Astrocyte (in vitro differentiated cells and primary cell): ENCODE measurements at regions not wholly inside any gene's neighbourhood (a gene's known extent, or its start where the extent isn't known, plus 50 kb on each side); places are given as distances from the start of the nearest gene placed in this dataset.

Experiments used
- DNase-seq: peaks from one replicate; pipeline ENCODE4 v3.0.0-alpha.2; 2010; ENCODE audit warnings: low read depth
- FAIRE-seq: peaks from 2 replicates; lab custom pipeline; 2011; peaks lifted over from hg19 to GRCh38; lab: Jason Lieb, UNC
- H2AFZ ChIP-seq: 2 replicates; pipeline ENCODE4 v1.6.0; 2012; ENCODE audit warnings: low read depth, low read length, inconsistent platforms
- H3K27ac ChIP-seq: 2 replicates; pipeline ENCODE4 v1.5.1; 2011; ENCODE audit warnings: low read depth, low read length, inconsistent platforms
- H3K27me3 ChIP-seq: 2 replicates; pipeline ENCODE4 v1.6.0; 2011; ENCODE audit warnings: low read length, inconsistent platforms; ENCODE audit not compliant: insufficient read depth
- H3K36me3 ChIP-seq: 2 replicates; pipeline ENCODE4 v1.5.1; 2011; ENCODE audit warnings: low read length, inconsistent platforms; ENCODE audit not compliant: insufficient read depth
- H3K4me1 ChIP-seq: 2 replicates; pipeline ENCODE4 v1.5.1; 2011; ENCODE audit warnings: low read length, inconsistent platforms; ENCODE audit not compliant: insufficient read depth
- H3K4me2 ChIP-seq: 2 replicates; pipeline ENCODE4 v1.6.0; 2012; ENCODE audit warnings: low read length, inconsistent platforms
- H3K4me3 ChIP-seq: 2 replicates; pipeline ENCODE4 v1.5.1; 2011; ENCODE audit warnings: low read depth, mild to moderate bottlenecking, low read length, inconsistent platforms; ENCODE audit not compliant: insufficient read depth
- H3K79me2 ChIP-seq: 2 replicates; pipeline ENCODE4 v1.6.0; 2012; ENCODE audit warnings: mild to moderate bottlenecking, low read length, inconsistent platforms; ENCODE audit not compliant: insufficient read depth
- H3K9ac ChIP-seq: 2 replicates; pipeline ENCODE4 v1.6.0; 2012; ENCODE audit warnings: mild to moderate bottlenecking, low read length, inconsistent platforms
- H3K9me3 ChIP-seq: 2 replicates; pipeline ENCODE4 v1.5.1; 2012; ENCODE audit warnings: low read depth, mild to moderate bottlenecking, low read length, inconsistent platforms; ENCODE audit not compliant: insufficient read depth
- H4K20me1 ChIP-seq: 2 replicates; pipeline ENCODE4 v1.6.0; 2012; ENCODE audit warnings: low read length, inconsistent platforms; ENCODE audit not compliant: insufficient read depth
- H3K27ac Mint-ChIP-seq: one replicate; pipeline ENCODE4 v1.8.0; 2021; ENCODE audit warnings: mild to moderate bottlenecking, mixed read lengths; ENCODE audit not compliant: unreplicated experiment
- H3K27me3 Mint-ChIP-seq: one replicate; pipeline ENCODE4 v1.8.0; 2021; ENCODE audit warnings: low read depth, mixed read lengths; ENCODE audit not compliant: unreplicated experiment
- H3K36me3 Mint-ChIP-seq: one replicate; pipeline ENCODE4 v1.8.0; 2021; ENCODE audit warnings: low read depth, mixed read lengths; ENCODE audit not compliant: unreplicated experiment
- H3K4me1 Mint-ChIP-seq: one replicate; pipeline ENCODE4 v1.8.0; 2021; ENCODE audit warnings: low read depth, mixed read lengths; ENCODE audit not compliant: unreplicated experiment
- H3K4me3 Mint-ChIP-seq: one replicate; pipeline ENCODE4 v1.8.0; 2021; ENCODE audit warnings: mild to moderate bottlenecking, moderate library complexity, mixed read lengths; ENCODE audit not compliant: unreplicated experiment
- H3K9me3 Mint-ChIP-seq: one replicate; pipeline ENCODE4 v1.8.0; 2021; ENCODE audit warnings: mild to moderate bottlenecking, mixed read lengths; ENCODE audit not compliant: unreplicated experiment
- EZH2 ChIP-seq: IDR thresholded peaks from 2 replicates; pipeline ENCODE4 v1.6.1; 2012; ENCODE audit warnings: mild to moderate bottlenecking, low read length, inconsistent platforms; ENCODE audit not compliant: insufficient read depth
- TF ChIP-seq, protein P1 (sequence below): IDR thresholded peaks from 2 replicates; pipeline ENCODE4 v1.5.1; 2011; ENCODE audit warnings: low read depth, mild to moderate bottlenecking, inconsistent platforms, low read length, moderate library complexity; ENCODE audit not compliant: insufficient read depth

DNA sequence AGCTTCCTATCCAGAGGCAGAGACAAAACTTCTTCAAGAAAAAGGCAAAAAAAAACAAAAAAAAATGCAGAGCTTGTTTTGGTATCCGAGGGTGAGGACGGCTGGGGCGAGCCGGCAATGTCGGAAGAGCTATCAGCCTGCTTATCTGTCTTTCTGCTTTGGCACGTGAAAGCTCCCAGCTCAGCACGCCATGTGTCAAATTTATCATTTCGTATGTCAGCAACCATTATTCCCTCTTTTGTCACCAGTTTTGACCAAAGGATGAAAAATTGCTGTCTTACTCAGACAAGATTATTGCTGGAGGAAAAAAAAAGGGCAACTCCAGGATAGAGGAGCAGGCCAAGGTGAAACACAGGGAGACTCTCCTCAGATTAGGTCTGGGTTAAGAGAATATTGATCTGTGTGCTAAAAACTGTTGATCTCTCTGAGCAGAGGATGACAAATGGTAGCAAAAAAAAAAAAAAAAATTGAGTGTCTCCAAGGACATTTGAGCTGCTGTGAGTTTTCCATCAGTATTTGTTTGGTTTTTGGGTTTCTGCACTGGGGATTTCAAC is 532.0 kb upstream of the POU3F3 start:
- no peaks in the 10 kb centered on the region for H4K20me1 ChIP-seq
- FAIRE-seq: no peak
- Mint-ChIP-seq H3K36me3 (no peaks in the 10 kb centered on the region), H3K27ac (no peak overlapping the region), H3K4me1 (peaks cover 13% of the 10 kb centered on the region), H3K4me3 (no peak overlapping the region), H3K9me3 (no peaks in the 10 kb centered on the region), H3K27me3 (peaks cover 3% of the 10 kb centered on the region)
- TF ChIP-seq, protein P1, sequence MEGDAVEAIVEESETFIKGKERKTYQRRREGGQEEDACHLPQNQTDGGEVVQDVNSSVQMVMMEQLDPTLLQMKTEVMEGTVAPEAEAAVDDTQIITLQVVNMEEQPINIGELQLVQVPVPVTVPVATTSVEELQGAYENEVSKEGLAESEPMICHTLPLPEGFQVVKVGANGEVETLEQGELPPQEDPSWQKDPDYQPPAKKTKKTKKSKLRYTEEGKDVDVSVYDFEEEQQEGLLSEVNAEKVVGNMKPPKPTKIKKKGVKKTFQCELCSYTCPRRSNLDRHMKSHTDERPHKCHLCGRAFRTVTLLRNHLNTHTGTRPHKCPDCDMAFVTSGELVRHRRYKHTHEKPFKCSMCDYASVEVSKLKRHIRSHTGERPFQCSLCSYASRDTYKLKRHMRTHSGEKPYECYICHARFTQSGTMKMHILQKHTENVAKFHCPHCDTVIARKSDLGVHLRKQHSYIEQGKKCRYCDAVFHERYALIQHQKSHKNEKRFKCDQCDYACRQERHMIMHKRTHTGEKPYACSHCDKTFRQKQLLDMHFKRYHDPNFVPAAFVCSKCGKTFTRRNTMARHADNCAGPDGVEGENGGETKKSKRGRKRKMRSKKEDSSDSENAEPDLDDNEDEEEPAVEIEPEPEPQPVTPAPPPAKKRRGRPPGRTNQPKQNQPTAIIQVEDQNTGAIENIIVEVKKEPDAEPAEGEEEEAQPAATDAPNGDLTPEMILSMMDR: no peak
- TF ChIP-seq EZH2: no peak
- no peaks in the 10 kb centered on the region for H3K4me1 ChIP-seq
- H3K9ac ChIP-seq: no peak overlapping the region
- H3K27me3 ChIP-seq: peaks cover 2% of the 10 kb centered on the region
- no peak overlapping the region for H3K27ac ChIP-seq
- no peak overlapping the region for H2AFZ ChIP-seq
- H3K4me2 ChIP-seq: peak overlapping the region; percentile 21
- no peaks in the 10 kb centered on the region for H3K9me3 ChIP-seq
- peak; percentile 1 for DNase-seq
- H3K4me3 ChIP-seq: no peak overlapping the region
- H3K36me3 ChIP-seq: no peaks in the 10 kb centered on the region
- H3K79me2 ChIP-seq: no peaks in the 10 kb centered on the region

DNA sequence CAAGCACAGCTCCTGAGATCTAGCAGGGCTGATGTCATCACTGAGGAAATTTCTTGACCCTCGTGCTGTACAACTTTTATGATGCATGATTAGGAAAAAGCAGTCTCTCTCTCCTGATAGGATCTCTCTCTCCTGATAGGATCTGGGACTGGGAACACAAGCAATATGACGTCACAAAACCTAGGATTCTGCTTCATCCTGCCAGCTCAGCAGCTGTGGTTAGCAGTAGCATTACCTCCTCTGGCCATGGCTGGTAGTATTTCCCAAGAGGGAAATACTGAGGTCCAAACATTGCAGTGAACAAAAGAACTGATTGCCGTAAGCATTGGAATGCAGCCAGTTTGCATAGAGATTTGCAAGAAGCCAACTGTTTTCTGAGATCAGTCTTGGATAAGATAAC is 521.2 kb upstream of the POU3F3 start:
- H3K4me1 Mint-ChIP-seq: peaks cover 11% of the 10 kb centered on the region
- no peak overlapping the region for H2AFZ ChIP-seq
- peak overlapping the region; percentile 23 for H3K27ac Mint-ChIP-seq
- no peaks in the 10 kb centered on the region for H3K4me1 ChIP-seq
- H3K9me3 ChIP-seq: no peaks in the 10 kb centered on the region
- H3K4me3 ChIP-seq: no peak overlapping the region
- no peaks in the 10 kb centered on the region for H3K27me3 Mint-ChIP-seq
- peak overlapping the region; percentile 19 for H3K4me2 ChIP-seq
- H3K4me3 Mint-ChIP-seq: no peak overlapping the region
- no peaks in the 10 kb centered on the region for H3K9me3 Mint-ChIP-seq
- H3K36me3 Mint-ChIP-seq: no peaks in the 10 kb centered on the region
- H3K36me3 ChIP-seq: no peaks in the 10 kb centered on the region
- no peak overlapping the region for H3K27ac ChIP-seq
- no peak overlapping the region for H3K9ac ChIP-seq
- H4K20me1 ChIP-seq: no peaks in the 10 kb centered on the region
- FAIRE-seq (no peak), DNase-seq (peak; percentile 83)
- no peaks in the 10 kb centered on the region for H3K79me2 ChIP-seq
- H3K27me3 ChIP-seq: no peaks in the 10 kb centered on the region
- TF ChIP-seq, protein P1: no peak
- TF ChIP-seq EZH2: no peak

DNA sequence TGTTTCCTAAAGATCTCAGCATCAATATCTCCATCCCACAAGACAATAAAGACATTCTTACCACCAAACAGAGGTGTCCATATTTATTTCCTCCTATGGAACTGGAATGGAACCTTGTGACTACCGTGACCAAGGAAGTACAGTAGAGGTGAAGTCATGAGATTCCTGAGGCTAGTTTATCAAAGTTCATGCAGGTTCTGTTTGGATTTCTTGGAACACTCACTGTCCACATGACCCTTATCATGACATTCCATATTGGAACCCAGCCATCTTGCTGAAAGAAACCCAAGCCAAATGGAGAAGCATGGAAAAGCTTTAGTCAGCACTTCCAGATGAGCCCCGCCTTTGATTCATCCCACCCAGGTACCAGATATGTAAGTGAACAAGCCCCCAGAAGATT is 516.0 kb upstream of the POU3F3 start:
- no peaks in the 10 kb centered on the region for H3K27me3 Mint-ChIP-seq
- Histone ChIP-seq H3K9ac (no peak overlapping the region), H3K79me2 (no peaks in the 10 kb centered on the region), H4K20me1 (no peaks in the 10 kb centered on the region), H3K4me3 (no peak overlapping the region), H3K4me2 (no peak overlapping the region), H3K36me3 (no peaks in the 10 kb centered on the region), H3K27ac (no peak overlapping the region), H3K27me3 (no peaks in the 10 kb centered on the region), H3K4me1 (no peaks in the 10 kb centered on the region), H2AFZ (no peak overlapping the region), H3K9me3 (no peaks in the 10 kb centered on the region)
- DNase-seq (no peak), FAIRE-seq (no peak)
- H3K27ac Mint-ChIP-seq: no peak overlapping the region
- H3K4me3 Mint-ChIP-seq: no peak overlapping the region
- H3K36me3 Mint-ChIP-seq: no peaks in the 10 kb centered on the region
- TF ChIP-seq, protein P1: no peak
- TF ChIP-seq EZH2: no peak
- H3K4me1 Mint-ChIP-seq: peaks cover 6% of the 10 kb centered on the region
- H3K9me3 Mint-ChIP-seq: no peaks in the 10 kb centered on the region
